SK-N-SH (cell line): ENCODE measurements at regions not wholly inside any gene's neighbourhood (a gene's known extent, or its start where the extent isn't known, plus 50 kb on each side); places are given as distances from the start of the nearest gene placed in this dataset.

Experiments used
- CTCF ChIA-PET: fragments of 300-600, 350-600 bp; formaldehyde crosslinking; extraction: SDS; loops from one replicate; lab custom pipeline; 2021; lab: Yijun Ruan, JAX
- POLR2A ChIA-PET: fragments of 350-600 bp; sonication (Branson Sonifier 250); formaldehyde crosslinking; extraction: SDS; loops from one replicate; lab custom pipeline; 2020; ENCODE audit warnings: antibody characterized with exemption, inconsistent platforms; lab: Yijun Ruan, JAX
- DNase-seq: peaks from one replicate; pipeline ENCODE4 v3.0.0; 2012
- H2AFZ ChIP-seq: fragments of 200-600 bp; sonication (generic); 2 replicates; pipeline ENCODE4 v1.8.1; 2016; ENCODE audit warnings: antibody characterized with exemption, mild to moderate bottlenecking, low read depth
- H3F3A ChIP-seq: fragments of 200-600 bp; sonication (generic); replicated peaks from 2 replicates; pipeline ENCODE3; 2016; ENCODE audit warnings: antibody characterized with exemption, mild to moderate bottlenecking; ENCODE audit not compliant: insufficient read depth
- H3K27ac ChIP-seq, 2 experiments: fragments of 200-500 bp in 1 of 2; fragments of 200-600 bp in 1 of 2; sonication (Bioruptor generic) in 1 of 2; sonication (generic), shearing (Covaris generic) in 1 of 2; 2 replicates each; pipeline versions ENCODE4 v1.5.1 to v1.6.1; 2014 to 2016; ENCODE audit warnings: low read depth in 2 of 2, inconsistent platforms in 1 of 2, low read length in 1 of 2, mild to moderate bottlenecking in 1 of 2, mixed read lengths in 1 of 2
- H3K27me3 ChIP-seq: fragments of 200-600 bp; sonication (generic), shearing (Covaris generic); 2 replicates; pipeline ENCODE4 v1.6.1; 2016; ENCODE audit warnings: mixed run types; ENCODE audit not compliant: insufficient read depth
- H3K36me3 ChIP-seq, 2 experiments: fragments of 200-500 bp in 1 of 2; fragments of 200-600 bp in 1 of 2; sonication (Bioruptor generic) in 1 of 2; sonication (generic) in 1 of 2; replicated peaks in 1 of 2; 2 replicates each; pipeline versions ENCODE3 to v1.5.1; 2014 to 2016; ENCODE audit warnings: low read length in 1 of 2, mild to moderate bottlenecking in 1 of 2; ENCODE audit not compliant: insufficient read depth in 2 of 2, control insufficient read depth in 1 of 2
- H3K4me1 ChIP-seq, 2 experiments: fragments of 200-500 bp in 1 of 2; fragments of 200-600 bp in 1 of 2; sonication (Bioruptor generic) in 1 of 2; sonication (generic), shearing (Covaris generic) in 1 of 2; 2 replicates each; pipeline versions ENCODE4 v1.5.1 to v1.6.1; 2014 to 2016; ENCODE audit warnings: low read depth in 1 of 2, low read length in 1 of 2, mixed run types in 1 of 2; ENCODE audit not compliant: insufficient read depth in 2 of 2, control insufficient read depth in 1 of 2
- H3K4me2 ChIP-seq: fragments of 200-600 bp; sonication (generic), shearing (Covaris generic); 2 replicates; pipeline ENCODE4 v1.6.1; 2017; ENCODE audit warnings: mixed run types
- H3K4me3 ChIP-seq, 2 experiments: fragments of 200-500 bp in 1 of 2; fragments of 200-600 bp in 1 of 2; sonication (Bioruptor generic) in 1 of 2; sonication (generic), shearing (Covaris generic) in 1 of 2; 2 replicates each; pipeline versions ENCODE4 v1.5.1 to v1.8.1; 2014 to 2016; ENCODE audit warnings: low read depth in 2 of 2, inconsistent platforms in 1 of 2, low read length in 1 of 2, mild to moderate bottlenecking in 1 of 2, mixed read lengths in 1 of 2, moderate library complexity in 1 of 2
- H3K79me2 ChIP-seq: fragments of 200-600 bp; sonication (generic); 2 replicates; pipeline ENCODE4 v1.8.1; 2017; ENCODE audit warnings: mild to moderate bottlenecking; ENCODE audit not compliant: insufficient read depth
- H3K9ac ChIP-seq: fragments of 200-600 bp; sonication (generic); 2 replicates; pipeline ENCODE4 v1.6.1; 2017; ENCODE audit warnings: mixed run types
- H3K9me2 ChIP-seq: fragments of 200-600 bp; sonication (generic); 2 replicates; pipeline ENCODE4 v1.6.1; 2017; ENCODE audit warnings: mixed run types
- H3K9me3 ChIP-seq: fragments of 200-600 bp; sonication (generic); 2 replicates; pipeline ENCODE4 v1.6.1; 2017; ENCODE audit warnings: mixed run types, mild to moderate bottlenecking, moderate library complexity
- H4K20me1 ChIP-seq: fragments of 200-600 bp; sonication (generic); 2 replicates; pipeline ENCODE4 v1.6.1; 2017; ENCODE audit warnings: mild to moderate bottlenecking, mixed run types; ENCODE audit not compliant: insufficient read depth
- ELF1 ChIP-seq: IDR thresholded peaks from 2 replicates; pipeline ENCODE4 v1.4.0; 2012
- FOXM1 ChIP-seq: IDR thresholded peaks from 2 replicates; pipeline ENCODE4 v1.4.0; 2012; ENCODE audit warnings: low read depth, mild to moderate bottlenecking
- GATA2 ChIP-seq: sonication (generic); formaldehyde crosslinking; IDR thresholded peaks from 2 replicates; pipeline ENCODE4 v1.5.0; 2020; ENCODE audit warnings: mild to moderate bottlenecking, missing genetic modification reagents
- POLR2AphosphoS5 ChIP-seq: IDR thresholded peaks from 2 replicates; pipeline ENCODE4 v1.6.1; 2012; ENCODE audit warnings: low read depth, low read length
- RAD21 ChIP-seq: IDR thresholded peaks from 2 replicates; pipeline ENCODE4 v1.6.1; 2012; ENCODE audit warnings: mild to moderate bottlenecking, low read length
- RFX5 ChIP-seq: IDR thresholded peaks from 2 replicates; pipeline ENCODE4 v1.6.1; 2012; ENCODE audit warnings: mild to moderate bottlenecking, improper control_type of control experiment, low read length
- RXRA ChIP-seq: IDR thresholded peaks from 2 replicates; pipeline ENCODE4 v1.4.0; 2012; ENCODE audit warnings: low read depth, mild to moderate bottlenecking, borderline replicate concordance
- SIN3A ChIP-seq: IDR thresholded peaks from 2 replicates; pipeline ENCODE4 v1.6.1; 2012; ENCODE audit warnings: low read depth, mild to moderate bottlenecking, low read length, moderate library complexity, borderline replicate concordance
- TCF12 ChIP-seq: IDR thresholded peaks from 2 replicates; pipeline ENCODE4 v1.4.0; 2012
- TEAD4 ChIP-seq: IDR thresholded peaks from 2 replicates; pipeline ENCODE4 v1.4.0; 2012; ENCODE audit warnings: mild to moderate bottlenecking, borderline replicate concordance; ENCODE audit not compliant: insufficient read depth
- YY1 ChIP-seq: IDR thresholded peaks from 2 replicates; pipeline ENCODE4 v1.4.0; 2012; ENCODE audit warnings: low read depth, mild to moderate bottlenecking
- WGBS: methylation state at CpG from one replicate; pipeline ENCODE4 v1.1.6; 2017; ENCODE audit warnings: low lambda C conversion rate; 5-methylcytosine and 5-hydroxymethylcytosine counted together
- TF ChIP-seq, protein P1 (sequence below): fragments of 150-350 bp; IDR thresholded peaks from 2 replicates; pipeline ENCODE4 v1.6.1; 2016; ENCODE audit warnings: mild to moderate bottlenecking, low read depth, low read length
- TF ChIP-seq, protein P2 (sequence below): fragments of 150-350 bp; IDR thresholded peaks from 2 replicates; pipeline ENCODE4 v1.6.1; 2017; ENCODE audit warnings: antibody characterized with exemption, low read length, low read depth, borderline replicate concordance
- TF ChIP-seq, protein P3 (sequence below): fragments of 200-600 bp; sonication (generic); IDR thresholded peaks from 2 replicates; pipeline ENCODE4 v1.6.1; 2017; ENCODE audit warnings: antibody characterized with exemption, mild to moderate bottlenecking, moderate library complexity
- TF ChIP-seq, protein P4 (sequence below): IDR thresholded peaks from 2 replicates; pipeline ENCODE4 v1.4.0; 2012; ENCODE audit warnings: low read depth

DNA sequence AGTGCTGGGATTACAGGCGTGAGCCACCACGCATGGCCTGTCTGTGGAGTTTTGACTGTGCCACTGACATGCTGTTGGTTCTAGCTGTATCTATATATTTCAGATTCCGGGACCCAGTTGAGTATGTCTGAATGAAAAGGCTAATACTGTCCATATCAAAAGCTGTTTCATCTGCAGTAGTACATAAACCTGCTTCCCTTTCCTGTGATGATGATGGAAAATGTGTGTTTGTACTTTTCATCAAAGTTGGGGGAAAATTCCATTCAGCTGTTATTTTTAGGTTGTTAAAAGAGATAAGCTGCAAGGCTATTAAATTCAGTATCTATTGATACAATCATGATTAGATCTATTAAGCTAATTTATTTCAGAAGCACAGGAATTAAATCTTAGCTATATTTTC is 237.6 kb upstream of the ADAMTSL1 start:
- H4K20me1 ChIP-seq: no peaks in the 10 kb centered on the region
- POLR2A ChIA-PET: no interaction called here
- DNase-seq: no peak
- H3K27ac ChIP-seq: no peak overlapping the region
- peaks cover 20% of the 10 kb centered on the region for H3F3A ChIP-seq
- H3K9ac ChIP-seq: no peak overlapping the region
- peaks cover 0 to 12% of the 10 kb centered on the region in 2 experiments; a peak in 1 of 4 replicates for H3K4me1 ChIP-seq
- no peak overlapping the region for H2AFZ ChIP-seq
- TF ChIP-seq POLR2AphosphoS5: no peak
- no peak for TF ChIP-seq RXRA
- TF ChIP-seq, protein P1, sequence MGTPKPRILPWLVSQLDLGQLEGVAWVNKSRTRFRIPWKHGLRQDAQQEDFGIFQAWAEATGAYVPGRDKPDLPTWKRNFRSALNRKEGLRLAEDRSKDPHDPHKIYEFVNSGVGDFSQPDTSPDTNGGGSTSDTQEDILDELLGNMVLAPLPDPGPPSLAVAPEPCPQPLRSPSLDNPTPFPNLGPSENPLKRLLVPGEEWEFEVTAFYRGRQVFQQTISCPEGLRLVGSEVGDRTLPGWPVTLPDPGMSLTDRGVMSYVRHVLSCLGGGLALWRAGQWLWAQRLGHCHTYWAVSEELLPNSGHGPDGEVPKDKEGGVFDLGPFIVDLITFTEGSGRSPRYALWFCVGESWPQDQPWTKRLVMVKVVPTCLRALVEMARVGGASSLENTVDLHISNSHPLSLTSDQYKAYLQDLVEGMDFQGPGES: no peak
- no peak for TF ChIP-seq TEAD4
- no peak for TF ChIP-seq YY1
- no peak for TF ChIP-seq TCF12
- TF ChIP-seq GATA2 (CRISPR knock-in tag): no peak
- no peak for TF ChIP-seq SIN3A
- TF ChIP-seq ELF1: no peak
- TF ChIP-seq RAD21: no peak
- TF ChIP-seq, protein P2, sequence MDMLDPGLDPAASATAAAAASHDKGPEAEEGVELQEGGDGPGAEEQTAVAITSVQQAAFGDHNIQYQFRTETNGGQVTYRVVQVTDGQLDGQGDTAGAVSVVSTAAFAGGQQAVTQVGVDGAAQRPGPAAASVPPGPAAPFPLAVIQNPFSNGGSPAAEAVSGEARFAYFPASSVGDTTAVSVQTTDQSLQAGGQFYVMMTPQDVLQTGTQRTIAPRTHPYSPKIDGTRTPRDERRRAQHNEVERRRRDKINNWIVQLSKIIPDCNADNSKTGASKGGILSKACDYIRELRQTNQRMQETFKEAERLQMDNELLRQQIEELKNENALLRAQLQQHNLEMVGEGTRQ: no peak
- TF ChIP-seq, protein P3, sequence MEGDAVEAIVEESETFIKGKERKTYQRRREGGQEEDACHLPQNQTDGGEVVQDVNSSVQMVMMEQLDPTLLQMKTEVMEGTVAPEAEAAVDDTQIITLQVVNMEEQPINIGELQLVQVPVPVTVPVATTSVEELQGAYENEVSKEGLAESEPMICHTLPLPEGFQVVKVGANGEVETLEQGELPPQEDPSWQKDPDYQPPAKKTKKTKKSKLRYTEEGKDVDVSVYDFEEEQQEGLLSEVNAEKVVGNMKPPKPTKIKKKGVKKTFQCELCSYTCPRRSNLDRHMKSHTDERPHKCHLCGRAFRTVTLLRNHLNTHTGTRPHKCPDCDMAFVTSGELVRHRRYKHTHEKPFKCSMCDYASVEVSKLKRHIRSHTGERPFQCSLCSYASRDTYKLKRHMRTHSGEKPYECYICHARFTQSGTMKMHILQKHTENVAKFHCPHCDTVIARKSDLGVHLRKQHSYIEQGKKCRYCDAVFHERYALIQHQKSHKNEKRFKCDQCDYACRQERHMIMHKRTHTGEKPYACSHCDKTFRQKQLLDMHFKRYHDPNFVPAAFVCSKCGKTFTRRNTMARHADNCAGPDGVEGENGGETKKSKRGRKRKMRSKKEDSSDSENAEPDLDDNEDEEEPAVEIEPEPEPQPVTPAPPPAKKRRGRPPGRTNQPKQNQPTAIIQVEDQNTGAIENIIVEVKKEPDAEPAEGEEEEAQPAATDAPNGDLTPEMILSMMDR: no peak
- TF ChIP-seq, all 33 proteins: peak for 0
- H3K4me3 ChIP-seq: no peak overlapping the region
- H3K4me2 ChIP-seq: no peak overlapping the region
- H3K36me3 ChIP-seq: no peaks in the 10 kb centered on the region
- no peaks in the 10 kb centered on the region for H3K9me2 ChIP-seq
- H3K27me3 ChIP-seq: no peaks in the 10 kb centered on the region
- CTCF ChIA-PET: interaction anchor here (0.7 to 3.1 kb wide), 6 partner anchors 19 to 708 kb away, joined by 3 to 14 read pairs (median 4); no protein-coding TSS in a partner anchor
- 88% methylated on average over 3 of the region's 3 CpGs for WGBS
- H3K79me2 ChIP-seq: no peaks in the 10 kb centered on the region
- H3K9me3 ChIP-seq: no peaks in the 10 kb centered on the region

DNA sequence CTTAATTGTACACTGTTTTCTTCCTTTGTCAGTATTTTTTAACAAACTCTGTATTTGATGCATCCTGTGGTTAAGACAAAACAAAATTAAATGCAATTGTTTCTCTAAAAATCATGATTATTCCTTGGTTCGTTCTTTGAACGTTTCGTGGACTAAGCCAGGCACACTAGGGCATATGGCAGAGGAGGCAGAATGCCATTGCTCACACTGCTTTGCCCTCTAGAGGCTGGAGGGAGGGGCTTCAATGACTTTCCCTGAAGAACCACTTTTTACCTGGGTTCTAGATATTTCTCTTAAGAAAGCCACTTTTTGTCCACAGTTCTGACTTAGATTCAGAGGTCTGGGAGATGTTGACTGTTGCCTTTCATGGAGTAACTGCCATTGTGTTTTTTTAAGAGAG is 236.2 kb upstream of the ADAMTSL1 start:
- ChIA-PET POLR2A (no interaction called here), CTCF (interaction anchor here (1.3 to 1.9 kb wide), 2 partner anchors 17 to 24 kb away, joined by 5 to 9 read pairs; no protein-coding TSS in a partner anchor)
- H3K4me3 ChIP-seq: no peak overlapping the region
- no peaks in the 10 kb centered on the region for H3K9me3 ChIP-seq
- peaks cover 0 to 12% of the 10 kb centered on the region in 2 experiments; a peak in 1 of 4 replicates for H3K4me1 ChIP-seq
- no peaks in the 10 kb centered on the region for H3K9me2 ChIP-seq
- no peak overlapping the region for H3K9ac ChIP-seq
- no peaks in the 10 kb centered on the region for H4K20me1 ChIP-seq
- peak overlapping the region; percentile 67 for H3K4me2 ChIP-seq
- no peak overlapping the region for H2AFZ ChIP-seq
- peaks cover 20% of the 10 kb centered on the region for H3F3A ChIP-seq
- no peak for DNase-seq
- no peaks in the 10 kb centered on the region for H3K79me2 ChIP-seq
- TF ChIP-seq, protein P1: no peak
- TF ChIP-seq FOXM1 (no peak), RFX5 (no peak), TEAD4 (no peak)
- TF ChIP-seq, protein P3: peak; percentile 15; the same call in 1 of the 2 replicates
- TF ChIP-seq, protein P4, sequence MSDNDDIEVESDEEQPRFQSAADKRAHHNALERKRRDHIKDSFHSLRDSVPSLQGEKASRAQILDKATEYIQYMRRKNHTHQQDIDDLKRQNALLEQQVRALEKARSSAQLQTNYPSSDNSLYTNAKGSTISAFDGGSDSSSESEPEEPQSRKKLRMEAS: no peak
- no peaks in the 10 kb centered on the region for H3K36me3 ChIP-seq
- WGBS: 62% methylated on average over 3 of the region's 3 CpGs
- no peaks in the 10 kb centered on the region for H3K27me3 ChIP-seq
- peak overlapping the region in 1 of 2 experiments; percentile 69; a peak in 2 of 4 replicates for H3K27ac ChIP-seq
